ENCODE measurements at regions not wholly inside any gene's neighbourhood (a gene's known extent, or its start where the extent isn't known, plus 50 kb on each side); places are given as distances from the start of the nearest gene placed in this dataset.

GRCh38 chr6:90397929-90398674 is 101.5 kb upstream of the BACH2 start:
- no peaks in the 10 kb centered on the region for H3K9me3 ChIP-seq (replicated peaks; ENCODE audit: control insufficient read depth, insufficient read depth, low read length)
- peak; percentile 52 for FAIRE-seq
- H3K4me2 ChIP-seq (ENCODE audit: insufficient read depth, low read length): no peak overlapping the region
- no peaks in the 10 kb centered on the region for H4K20me1 ChIP-seq (replicated peaks; ENCODE audit: control insufficient read depth, extremely low read depth, insufficient read depth, low read length)
- no peak overlapping the region for H3K4me3 ChIP-seq (replicated peaks in 1 of 3; ENCODE audit: insufficient read depth in 1 of 3, low read depth in 1 of 3, low read length in 3 of 3)
- DNase-seq (ENCODE audit: low read depth, low spot score): peak; percentile 83
- H3K79me2 ChIP-seq (ENCODE audit: control insufficient read depth, insufficient read depth, low read length): no peaks in the 10 kb centered on the region
- dilution Hi-C loops (cut with MboI; ENCODE audit: extremely low pct_ligation_motif_present, low sequenced_read_pairs): no loop called here
- H3K9ac ChIP-seq (replicated peaks; ENCODE audit: extremely low read depth, insufficient read depth, low read length): no peak overlapping the region
- no peaks in the 10 kb centered on the region for H3K36me3 ChIP-seq (ENCODE audit: control insufficient read depth in 2 of 2, extremely low read depth in 1 of 2, insufficient read depth in 2 of 2, low read length in 2 of 2)
- no TSS peak for BruUV-seq (replicated peaks)
- ChIA-PET CTCF (interaction anchor here (0.7 to 2.9 kb wide), 8 partner anchors 8 to 458 kb away, joined by 3 to 23 read pairs (median 4); no protein-coding TSS in a partner anchor), POLR2A (no interaction called here)
- intact Hi-C loops (cut with micrococcal nuclease): no loop called here
- H3K27me3 ChIP-seq (ENCODE audit: control insufficient read depth in 2 of 2, insufficient read depth in 2 of 2, low read length in 2 of 2): peaks cover 6 to 17% of the 10 kb centered on the region in 2 experiments
- no peak overlapping the region for H3K27ac ChIP-seq (ENCODE audit: insufficient read depth, low read depth, low read length)
- no peaks in the 10 kb centered on the region for H3K9me1 ChIP-seq (replicated peaks; ENCODE audit: control insufficient read depth, extremely low read depth, insufficient read depth, low read length)
- peaks cover 5% of the 10 kb centered on the region for H3K4me1 ChIP-seq (ENCODE audit: control insufficient read depth, extremely low read depth, insufficient read depth, low read length)
- no peak overlapping the region for H2AFZ ChIP-seq (ENCODE audit: low read depth, low read length)
- no peak for TF ChIP-seq GATA2 (IDR thresholded peaks at IDR 0.05; ENCODE audit: insufficient read depth, insufficient read length, low read depth, low read length)
- no peak for TF ChIP-seq MYC (IDR thresholded peaks at IDR 0.05; ENCODE audit: low read depth, low read length)
- no peak for TF ChIP-seq JUN (IDR thresholded peaks at IDR 0.05; ENCODE audit: borderline replicate concordance, insufficient read depth, insufficient read length, low read depth)
- TF ChIP-seq POLR2AphosphoS5 (IDR thresholded peaks at IDR 0.05; ENCODE audit: insufficient read depth, low read depth, low read length): no peak
- TF ChIP-seq EZH2 (IDR thresholded peaks at IDR 0.05; ENCODE audit: borderline replicate concordance, low read depth, low read length, severe bottlenecking): no peak
- TF ChIP-seq FOS (IDR thresholded peaks at IDR 0.05; ENCODE audit: borderline replicate concordance, insufficient read depth, low read length): no peak
- no peak for TF ChIP-seq CTCF (IDR thresholded peaks at IDR 0.05; ENCODE audit: extremely low read depth in 1 of 2, insufficient read depth in 1 of 2, low read depth in 1 of 2, low read length in 2 of 2)
- no peak for TF ChIP-seq MAX (IDR thresholded peaks at IDR 0.05; ENCODE audit: insufficient read depth, insufficient read length)
- TF ChIP-seq POLR2A (IDR thresholded peaks at IDR 0.05; ENCODE audit: low read depth, low read length): no peak

Measured in endothelial cell of umbilical vein (primary cell).